ENCODE measurements at regions not wholly inside any gene's neighbourhood (a gene's known extent, or its start where the extent isn't known, plus 50 kb on each side); places are given as distances from the start of the nearest gene placed in this dataset.

GRCh38 chr22:48581796-48582469 lies 1245.7 kb downstream of the BRD1 start:
- Histone ChIP-seq H3K36me3 (no peaks in the 10 kb centered on the region), H3K27ac (no peak overlapping the region), H3K4me3 (no peak overlapping the region), H3K27me3 (no peaks in the 10 kb centered on the region), H3K9me3 (no peaks in the 10 kb centered on the region), H3K4me1 (no peaks in the 10 kb centered on the region)
- DNase-seq (ENCODE audit: low spot score): no peak
- TF ChIP-seq CTCF (IDR thresholded peaks at IDR 0.05): no peak

- Histone ChIP-seq H3K27me3 (peaks cover 0 to 2% of the 10 kb centered on the region in 2 donors), H3K4me1 (no peaks in the 10 kb centered on the region), H3K4me3 (no peak overlapping the region), H3K27ac (no peak overlapping the region), H3K9me3 (no peaks in the 10 kb centered on the region), H3K36me3 (no peaks in the 10 kb centered on the region)
- DNase-seq (ENCODE audit: low spot score): no peak
- no peak for TF ChIP-seq CTCF (IDR thresholded peaks at IDR 0.05)
Measured at GRCh38 chr22:48581205-48581766, 1246.4 kb downstream of the BRD1 start.

DNA sequence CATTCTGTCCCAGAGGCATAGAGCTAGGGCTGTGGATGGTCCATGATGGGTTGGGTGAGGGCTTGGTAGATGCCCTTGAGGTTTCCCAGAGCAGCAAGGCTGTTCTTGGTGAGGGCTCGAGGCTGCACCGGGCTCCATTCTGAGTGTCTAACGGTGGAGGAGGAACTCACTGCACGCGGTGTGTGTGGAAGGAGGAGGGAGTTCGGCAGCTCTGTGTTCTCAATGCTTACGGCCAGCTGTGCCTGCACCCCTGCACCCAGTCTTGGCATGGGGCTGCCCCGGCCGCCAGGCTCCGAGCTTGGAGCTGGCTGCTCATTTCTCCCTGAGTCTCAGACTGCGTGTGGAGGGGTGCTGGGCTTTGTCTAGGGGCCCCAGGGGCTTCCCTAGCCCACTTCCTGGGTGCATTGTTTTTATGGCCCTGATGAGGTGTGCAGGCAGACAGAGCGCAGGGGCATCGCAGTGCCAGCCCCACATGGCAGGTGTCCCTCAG lies 1247.1 kb downstream of the BRD1 start:
- Histone ChIP-seq H3K27me3 (peaks cover 0 to 4% of the 10 kb centered on the region in 2 donors), H3K4me1 (no peaks in the 10 kb centered on the region), H3K27ac (no peak overlapping the region), H3K9me3 (no peaks in the 10 kb centered on the region), H3K36me3 (no peaks in the 10 kb centered on the region), H3K4me3 (no peak overlapping the region)
- no peak for DNase-seq (ENCODE audit: low spot score)
- TF ChIP-seq CTCF (IDR thresholded peaks at IDR 0.05): no peak

DNA sequence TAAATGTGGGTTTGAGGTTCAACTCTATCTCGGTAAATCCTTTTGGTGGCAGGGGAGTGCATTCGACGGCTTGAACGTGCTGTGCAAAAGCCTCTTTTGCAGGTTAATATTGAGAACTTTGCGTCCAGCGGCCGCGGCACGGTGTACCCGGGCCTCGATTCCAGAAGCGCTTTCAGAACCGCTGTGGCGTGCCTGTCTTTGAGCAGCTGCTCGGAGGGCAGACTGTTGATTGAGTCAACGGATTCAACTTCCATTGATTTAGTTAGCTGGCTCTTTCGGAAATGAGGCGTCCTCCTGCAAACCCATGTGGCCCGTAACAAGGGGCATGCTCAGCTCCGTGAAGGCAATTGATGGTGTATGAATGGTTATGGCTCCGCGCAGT lies 1247.8 kb downstream of the BRD1 start:
- Histone ChIP-seq H3K27me3 (peaks cover 0 to 5% of the 10 kb centered on the region in 2 donors), H3K4me3 (no peak overlapping the region), H3K27ac (no peak overlapping the region), H3K9me3 (no peaks in the 10 kb centered on the region), H3K4me1 (no peaks in the 10 kb centered on the region), H3K36me3 (no peaks in the 10 kb centered on the region)
- no peak for TF ChIP-seq CTCF (IDR thresholded peaks at IDR 0.05)
- DNase-seq (ENCODE audit: low spot score): no peak

DNA sequence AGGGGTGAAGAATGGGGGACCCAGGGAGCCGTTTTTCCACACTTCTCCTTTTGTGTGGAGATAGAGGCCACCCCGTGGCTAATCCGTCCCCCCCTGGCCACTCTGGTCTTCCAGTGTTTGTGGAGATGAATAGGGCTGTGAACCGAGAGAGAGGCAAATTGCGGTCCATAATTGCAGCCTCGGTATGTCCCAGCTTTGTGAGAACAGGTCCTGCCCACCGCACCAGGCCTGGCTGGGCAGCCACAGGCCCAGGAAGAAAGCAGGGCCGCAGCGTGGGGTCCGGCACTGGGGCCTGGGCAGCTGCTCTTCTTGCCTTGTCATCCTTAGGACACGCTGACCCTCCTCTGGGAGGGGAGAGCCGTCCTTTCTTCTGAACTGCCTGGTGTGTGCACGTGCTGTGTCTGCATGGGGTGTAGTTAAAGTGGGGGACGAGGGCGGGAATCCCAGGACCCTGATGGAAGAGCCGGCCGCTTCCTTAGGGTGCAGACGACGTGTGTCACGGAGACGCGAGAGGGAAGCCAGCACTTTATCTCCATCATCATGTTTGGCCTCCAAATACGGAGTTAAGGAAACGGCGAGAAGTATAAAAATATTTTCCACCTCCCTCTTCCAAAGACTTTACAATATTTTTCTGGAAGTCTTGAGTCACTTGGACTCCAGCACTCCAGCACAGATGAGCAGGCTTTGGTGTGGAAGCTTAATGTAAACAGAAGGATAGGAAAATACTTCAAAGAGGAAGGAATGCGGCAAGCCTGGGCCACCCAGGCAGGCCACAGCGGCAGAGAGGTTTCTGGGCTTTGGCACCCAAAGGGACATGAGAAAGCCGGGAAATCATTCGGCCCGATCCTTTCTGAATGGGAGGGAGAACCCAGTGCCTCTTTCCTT lies 1248.4 kb downstream of the BRD1 start:
- no peaks in the 10 kb centered on the region for H3K4me1 ChIP-seq
- no peak for DNase-seq (ENCODE audit: low spot score)

More for the DNA sequence above, 1248.4 kb downstream of the BRD1 start:
- Histone ChIP-seq H3K27me3 (peaks cover 4 to 9% of the 10 kb centered on the region in 2 donors), H3K4me3 (no peak overlapping the region), H3K27ac (no peak overlapping the region), H3K9me3 (no peaks in the 10 kb centered on the region), H3K36me3 (no peaks in the 10 kb centered on the region)
- TF ChIP-seq CTCF (IDR thresholded peaks at IDR 0.05): no peak

Measured in right atrium auricular region (tissue), 2 donors.